ENCODE measurements at regions not wholly inside any gene's neighbourhood (a gene's known extent, or its start where the extent isn't known, plus 50 kb on each side); places are given as distances from the start of the nearest gene placed in this dataset.

- H2AFZ ChIP-seq (ENCODE audit: low read depth, low read length): no peak overlapping the region
- no peak overlapping the region for H3K4me2 ChIP-seq (ENCODE audit: insufficient read depth, low read length)
- no peaks in the 10 kb centered on the region for H3K4me1 ChIP-seq (ENCODE audit: control insufficient read depth, extremely low read depth, insufficient read depth, low read length)
- H4K20me1 ChIP-seq (replicated peaks; ENCODE audit: control insufficient read depth, extremely low read depth, insufficient read depth, low read length): no peaks in the 10 kb centered on the region
- H3K9ac ChIP-seq (replicated peaks; ENCODE audit: extremely low read depth, insufficient read depth, low read length): no peak overlapping the region
- no peaks in the 10 kb centered on the region for H3K36me3 ChIP-seq (ENCODE audit: control insufficient read depth in 2 of 2, extremely low read depth in 1 of 2, insufficient read depth in 2 of 2, low read length in 2 of 2)
- H3K27me3 ChIP-seq (ENCODE audit: control insufficient read depth in 2 of 2, insufficient read depth in 2 of 2, low read length in 2 of 2): peaks cover 9 to 20% of the 10 kb centered on the region in 2 experiments
- no peak overlapping the region for H3K4me3 ChIP-seq (replicated peaks in 1 of 3; ENCODE audit: insufficient read depth in 1 of 3, low read depth in 1 of 3, low read length in 3 of 3)
- dilution Hi-C loops (cut with MboI; ENCODE audit: extremely low pct_ligation_motif_present, low sequenced_read_pairs) (no loop called here), intact Hi-C loops (cut with micrococcal nuclease) (no loop called here)
- ChIA-PET CTCF (interaction anchor here (0.8 to 1.3 kb wide), 3 partner anchors 17 to 35 kb away, joined by 3 read pairs; no protein-coding TSS in a partner anchor), POLR2A (interaction anchor here (0.6 kb wide), 1 partner anchor 24 kb away, joined by 4 read pairs; no protein-coding TSS in a partner anchor)
- no peaks in the 10 kb centered on the region for H3K9me3 ChIP-seq (replicated peaks; ENCODE audit: control insufficient read depth, insufficient read depth, low read length)
- no peaks in the 10 kb centered on the region for H3K9me1 ChIP-seq (replicated peaks; ENCODE audit: control insufficient read depth, extremely low read depth, insufficient read depth, low read length)
- no peaks in the 10 kb centered on the region for H3K79me2 ChIP-seq (ENCODE audit: control insufficient read depth, insufficient read depth, low read length)
- no peak for FAIRE-seq
- DNase-seq (ENCODE audit: low read depth, low spot score): no peak
- H3K27ac ChIP-seq (ENCODE audit: insufficient read depth, low read depth, low read length): no peak overlapping the region
- BruUV-seq (replicated peaks): no TSS peak
- TF ChIP-seq POLR2AphosphoS5 (IDR thresholded peaks at IDR 0.05; ENCODE audit: insufficient read depth, low read depth, low read length): no peak
- no peak for TF ChIP-seq JUN (IDR thresholded peaks at IDR 0.05; ENCODE audit: borderline replicate concordance, insufficient read depth, insufficient read length, low read depth)
- no peak for TF ChIP-seq MYC (IDR thresholded peaks at IDR 0.05; ENCODE audit: low read depth, low read length)
- TF ChIP-seq POLR2A (IDR thresholded peaks at IDR 0.05; ENCODE audit: low read depth, low read length): no peak
Measured at GRCh38 chr2:88844960-88845359, 153.5 kb downstream of the RPIA start.

GRCh38 chr2:88845772-88846661 is 154.5 kb downstream of the RPIA start:
- H3K79me2 ChIP-seq (ENCODE audit: control insufficient read depth, insufficient read depth, low read length): no peaks in the 10 kb centered on the region
- no peaks in the 10 kb centered on the region for H3K4me1 ChIP-seq (ENCODE audit: control insufficient read depth, extremely low read depth, insufficient read depth, low read length)
- BruUV-seq (replicated peaks): no TSS peak
- no peak overlapping the region for H3K4me2 ChIP-seq (ENCODE audit: insufficient read depth, low read length)
- POLR2A ChIA-PET: no interaction called here
- TF ChIP-seq GATA2 (IDR thresholded peaks at IDR 0.05; ENCODE audit: insufficient read depth, insufficient read length, low read depth, low read length) (no peak), EZH2 (IDR thresholded peaks at IDR 0.05; ENCODE audit: borderline replicate concordance, low read depth, low read length, severe bottlenecking) (no peak), MAX (IDR thresholded peaks at IDR 0.05; ENCODE audit: insufficient read depth, insufficient read length) (no peak), MYC (IDR thresholded peaks at IDR 0.05; ENCODE audit: low read depth, low read length) (no peak), JUN (IDR thresholded peaks at IDR 0.05; ENCODE audit: borderline replicate concordance, insufficient read depth, insufficient read length, low read depth) (no peak), POLR2AphosphoS5 (IDR thresholded peaks at IDR 0.05; ENCODE audit: insufficient read depth, low read depth, low read length) (no peak), CTCF (IDR thresholded peaks at IDR 0.05; ENCODE audit: extremely low read depth in 1 of 2, insufficient read depth in 1 of 2, low read depth in 1 of 2, low read length in 2 of 2) (no peak), FOS (IDR thresholded peaks at IDR 0.05; ENCODE audit: borderline replicate concordance, insufficient read depth, low read length) (no peak), POLR2A (IDR thresholded peaks at IDR 0.05; ENCODE audit: low read depth, low read length) (no peak)
- H3K27ac ChIP-seq (ENCODE audit: insufficient read depth, low read depth, low read length): no peak overlapping the region
- H3K9ac ChIP-seq (replicated peaks; ENCODE audit: extremely low read depth, insufficient read depth, low read length): no peak overlapping the region
- CTCF ChIA-PET: interaction anchor here (0.6 to 1.3 kb wide), 3 partner anchors 12 to 34 kb away, joined by 3 to 4 read pairs (median 3); no protein-coding TSS in a partner anchor
- intact Hi-C loops (cut with micrococcal nuclease): loop anchor here (1.0 kb wide), 1 partner anchor 13 kb away; no protein-coding TSS in a partner anchor
- H4K20me1 ChIP-seq (replicated peaks; ENCODE audit: control insufficient read depth, extremely low read depth, insufficient read depth, low read length): no peaks in the 10 kb centered on the region
- dilution Hi-C loops (cut with MboI; ENCODE audit: extremely low pct_ligation_motif_present, low sequenced_read_pairs): no loop called here
- H3K27me3 ChIP-seq (ENCODE audit: control insufficient read depth in 2 of 2, insufficient read depth in 2 of 2, low read length in 2 of 2): peaks cover 5 to 19% of the 10 kb centered on the region in 2 experiments
- FAIRE-seq (no peak), DNase-seq (ENCODE audit: low read depth, low spot score) (no peak)
- H3K4me3 ChIP-seq (replicated peaks in 1 of 3; ENCODE audit: insufficient read depth in 1 of 3, low read depth in 1 of 3, low read length in 3 of 3): no peak overlapping the region
- H3K9me3 ChIP-seq (replicated peaks; ENCODE audit: control insufficient read depth, insufficient read depth, low read length): no peaks in the 10 kb centered on the region
- H3K9me1 ChIP-seq (replicated peaks; ENCODE audit: control insufficient read depth, extremely low read depth, insufficient read depth, low read length): no peaks in the 10 kb centered on the region
- H3K36me3 ChIP-seq (ENCODE audit: control insufficient read depth in 2 of 2, extremely low read depth in 1 of 2, insufficient read depth in 2 of 2, low read length in 2 of 2): no peaks in the 10 kb centered on the region
- H2AFZ ChIP-seq (ENCODE audit: low read depth, low read length): no peak overlapping the region
